EH (cell line): ENCODE measurements at regions not wholly inside any gene's neighbourhood (a gene's known extent, or its start where the extent isn't known, plus 50 kb on each side); places are given as distances from the start of the nearest gene placed in this dataset.

Source experiments
- DNase-seq: peaks from one replicate; pipeline ENCODE4 v3.0.0-alpha.2; 2015; ENCODE audit warnings: low read depth

DNA sequence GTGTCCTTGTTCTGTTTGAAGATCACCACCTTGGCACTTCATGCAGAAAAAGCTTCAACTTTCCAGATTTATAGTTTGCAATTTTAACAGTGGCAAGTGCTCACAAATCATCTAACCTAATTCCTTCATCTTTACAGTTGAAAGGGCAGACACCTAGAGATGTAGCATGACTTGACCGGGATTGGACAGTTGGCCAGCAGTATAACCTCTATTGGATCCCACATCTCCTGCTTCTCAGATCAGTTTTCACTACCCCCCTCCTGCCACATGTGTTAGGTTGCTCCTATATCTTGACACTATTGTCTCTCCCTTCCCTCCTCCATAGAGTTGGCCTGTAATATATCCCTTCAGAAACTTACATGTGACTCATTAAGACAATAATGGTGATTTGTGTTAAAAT is 206.0 kb upstream of the SEMA6D start:
- no peak for DNase-seq

DNA sequence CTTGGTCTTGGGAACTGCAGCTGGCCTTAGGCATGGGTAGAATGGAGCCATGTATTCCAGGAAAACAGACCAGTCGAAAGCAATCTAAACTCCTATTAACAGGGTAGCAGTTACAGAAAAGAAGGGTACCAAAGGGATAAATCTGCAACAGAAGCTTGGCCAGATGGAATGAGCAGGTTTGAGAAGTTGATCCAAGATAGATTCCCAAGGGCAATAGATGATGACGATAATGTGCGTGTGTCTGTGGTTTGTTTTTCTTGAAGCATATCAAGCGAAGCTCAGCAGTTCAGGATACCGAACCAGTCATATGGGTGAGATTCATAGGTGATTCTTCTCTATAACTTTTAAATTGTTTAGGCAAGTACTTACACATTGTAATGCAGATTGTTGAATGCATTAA is 203.8 kb upstream of the SEMA6D start:
- DNase-seq = no peak

DNA sequence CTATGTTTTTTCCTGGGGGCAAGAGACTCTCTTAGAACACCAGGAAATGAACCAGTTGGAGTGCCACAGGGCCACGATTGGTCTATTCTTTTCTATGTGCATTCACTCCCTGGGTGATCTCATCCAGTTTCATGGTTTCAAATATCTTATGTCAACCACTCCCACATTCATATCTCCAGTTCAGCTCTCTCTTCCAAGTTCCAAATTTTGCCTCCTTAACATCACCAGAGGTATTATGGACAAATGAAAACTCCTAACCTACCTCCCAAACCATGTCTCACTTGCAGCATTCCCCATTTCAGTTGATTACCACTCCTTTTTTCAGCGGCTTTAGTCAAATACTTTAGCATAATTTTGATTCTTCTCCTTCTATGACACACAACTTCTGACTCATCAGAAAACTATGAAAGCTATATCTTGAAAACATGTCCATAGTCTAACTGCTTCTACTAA is 203.1 kb upstream of the SEMA6D start:
- DNase-seq = peak; percentile 75

DNA sequence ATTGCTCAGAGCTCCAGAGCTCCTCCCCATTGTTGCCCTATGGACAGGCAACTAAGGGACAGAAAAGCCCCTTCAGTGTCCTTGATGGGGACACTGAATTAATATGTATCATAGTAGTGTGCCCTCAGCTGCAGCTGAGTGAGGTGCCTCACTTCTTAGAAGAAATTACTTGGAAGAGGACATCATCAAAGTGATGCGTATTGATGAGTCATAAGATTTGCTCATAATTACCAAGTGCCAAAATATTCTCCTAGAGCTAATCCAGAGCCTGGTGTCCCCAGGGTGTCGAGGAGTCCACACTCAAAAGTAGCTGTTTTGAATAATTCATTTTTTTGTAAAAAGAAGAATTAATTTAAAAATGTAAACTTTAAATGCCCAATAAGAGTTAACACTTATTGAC is 200.7 kb upstream of the SEMA6D start:
- DNase-seq = peak; percentile 30

DNA sequence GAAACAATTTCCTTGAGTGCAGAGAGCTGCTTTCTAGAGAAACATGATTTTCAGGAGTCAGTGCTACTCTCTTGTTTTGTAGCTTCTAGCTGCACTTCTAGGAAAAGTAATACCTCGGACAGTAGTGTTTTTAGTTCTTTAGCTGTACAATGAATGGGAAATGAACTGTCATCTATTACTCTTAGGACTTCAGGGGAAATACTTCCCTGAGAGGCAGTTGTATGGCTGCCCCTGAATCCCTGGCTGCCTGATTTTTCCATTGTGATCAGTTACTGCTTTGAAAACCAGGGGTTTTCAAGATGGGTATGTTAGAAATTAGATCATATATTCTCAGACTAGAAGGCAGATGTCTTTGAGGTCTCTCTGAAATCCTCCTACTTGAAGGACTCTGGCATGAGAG is 200.3 kb upstream of the SEMA6D start:
- no peak for DNase-seq

DNA sequence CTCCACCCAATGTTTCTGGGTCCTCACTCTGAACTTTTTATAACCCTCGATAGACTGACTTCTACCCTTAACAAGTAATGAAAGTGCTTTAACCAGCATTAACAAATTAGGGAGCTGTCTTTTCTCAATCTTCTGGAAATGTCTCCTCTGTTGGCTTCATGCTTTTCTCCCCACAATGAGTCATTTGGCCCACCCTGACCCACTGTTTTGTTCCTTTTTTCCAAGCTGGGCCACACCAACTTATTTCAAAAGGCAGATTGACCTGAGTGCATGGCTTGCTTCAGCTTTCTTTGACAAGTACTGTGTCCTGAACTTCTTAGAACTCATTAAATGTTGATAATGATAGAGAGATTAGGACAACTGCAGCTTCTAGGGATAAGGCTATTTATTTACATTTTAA is 199.6 kb upstream of the SEMA6D start:
- DNase-seq = no peak

DNA sequence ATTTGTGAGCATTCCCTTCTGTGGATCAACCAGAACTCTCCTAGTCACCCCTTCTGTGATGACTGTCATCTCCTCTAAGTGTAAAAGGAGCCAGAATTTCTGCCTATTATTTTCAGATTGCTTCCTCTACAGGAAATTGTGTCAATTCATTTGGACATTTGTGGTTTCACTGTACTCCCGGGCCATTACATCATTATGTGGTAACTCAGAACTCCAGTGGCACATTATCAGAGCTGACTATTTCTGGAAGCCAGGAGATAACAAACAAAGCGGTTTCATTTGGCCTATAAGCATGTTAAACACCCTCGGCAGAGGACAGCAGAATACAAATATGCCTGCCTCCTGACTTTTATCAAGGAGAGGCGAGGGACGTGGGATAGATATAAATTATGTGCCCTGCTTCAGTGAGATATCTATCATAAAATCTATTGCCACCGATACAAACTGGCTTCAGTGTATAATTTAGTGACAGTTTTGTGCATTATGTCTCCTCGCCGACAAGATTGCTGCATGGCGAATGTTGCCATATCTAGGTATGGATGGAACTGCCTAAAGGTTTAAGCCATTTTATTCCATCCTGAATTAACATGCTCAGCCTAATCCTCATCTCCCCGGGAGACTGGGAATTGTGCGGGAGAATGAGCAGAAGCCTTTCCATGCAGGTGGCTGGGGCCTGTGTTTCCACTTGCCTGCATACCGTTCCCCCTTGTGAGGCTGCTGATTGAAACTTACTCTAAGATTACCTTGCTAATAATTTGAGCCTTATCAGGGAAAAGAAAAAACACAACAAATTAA is 193.4 kb upstream of the SEMA6D start:
- DNase-seq = peak; percentile 45

DNA sequence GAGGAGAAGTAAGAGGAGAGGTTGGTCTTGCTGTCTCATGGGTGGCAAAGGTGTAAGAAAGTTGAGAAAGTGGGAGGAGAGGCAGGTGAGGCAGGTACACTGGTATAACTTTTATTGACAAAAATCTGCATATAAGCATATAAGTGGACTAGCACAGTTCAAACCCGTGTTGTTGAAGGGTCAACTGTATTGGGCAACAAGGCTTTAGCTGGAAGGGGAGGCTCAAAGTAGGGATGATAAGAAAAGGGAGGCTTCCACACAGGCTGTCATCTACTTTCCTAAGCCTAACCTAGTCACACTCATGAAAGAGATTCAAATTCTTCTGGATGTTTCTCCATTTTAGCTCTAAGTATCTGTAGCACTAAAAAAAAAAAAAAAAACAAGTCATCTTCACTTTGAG is 188.1 kb upstream of the SEMA6D start:
- DNase-seq = no peak

DNA sequence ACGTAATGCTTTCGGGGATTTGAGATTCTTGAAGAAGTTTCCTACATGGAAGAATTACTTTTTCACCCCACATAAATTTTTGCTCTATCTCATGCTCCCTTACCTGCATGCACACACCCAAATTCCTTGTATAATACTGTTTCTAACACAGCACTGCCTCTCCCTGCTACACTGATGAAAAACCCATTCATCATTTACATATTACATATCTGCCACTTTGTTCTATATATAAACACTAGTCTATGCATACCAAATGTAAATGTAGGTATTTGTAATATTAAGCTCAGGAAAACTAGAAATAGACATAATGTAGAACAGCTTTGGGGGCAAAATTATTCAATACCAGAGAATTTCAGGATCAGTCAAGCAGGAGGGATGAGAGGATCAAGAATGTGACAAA is 182.6 kb upstream of the SEMA6D start:
- DNase-seq = no peak

DNA sequence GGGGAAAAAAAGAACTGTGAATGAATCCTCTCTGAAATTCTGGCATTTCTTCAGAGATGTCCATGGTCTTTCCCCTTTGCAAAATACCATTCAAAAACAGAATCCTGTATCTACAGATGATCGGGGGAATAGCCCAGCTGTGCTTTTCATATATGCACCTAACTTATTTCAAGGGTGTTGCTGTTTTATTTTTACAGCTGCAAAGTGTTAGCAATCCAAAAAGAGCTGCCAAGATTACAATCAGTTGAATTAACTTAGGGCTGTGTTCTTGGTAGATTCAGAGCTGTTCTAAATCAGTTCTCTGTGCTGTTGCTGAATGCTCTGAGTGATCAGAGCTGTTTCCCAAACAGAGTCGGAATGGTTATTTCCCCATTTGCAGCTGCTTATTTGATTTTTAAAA is 175.7 kb upstream of the SEMA6D start:
- DNase-seq = no peak

DNA sequence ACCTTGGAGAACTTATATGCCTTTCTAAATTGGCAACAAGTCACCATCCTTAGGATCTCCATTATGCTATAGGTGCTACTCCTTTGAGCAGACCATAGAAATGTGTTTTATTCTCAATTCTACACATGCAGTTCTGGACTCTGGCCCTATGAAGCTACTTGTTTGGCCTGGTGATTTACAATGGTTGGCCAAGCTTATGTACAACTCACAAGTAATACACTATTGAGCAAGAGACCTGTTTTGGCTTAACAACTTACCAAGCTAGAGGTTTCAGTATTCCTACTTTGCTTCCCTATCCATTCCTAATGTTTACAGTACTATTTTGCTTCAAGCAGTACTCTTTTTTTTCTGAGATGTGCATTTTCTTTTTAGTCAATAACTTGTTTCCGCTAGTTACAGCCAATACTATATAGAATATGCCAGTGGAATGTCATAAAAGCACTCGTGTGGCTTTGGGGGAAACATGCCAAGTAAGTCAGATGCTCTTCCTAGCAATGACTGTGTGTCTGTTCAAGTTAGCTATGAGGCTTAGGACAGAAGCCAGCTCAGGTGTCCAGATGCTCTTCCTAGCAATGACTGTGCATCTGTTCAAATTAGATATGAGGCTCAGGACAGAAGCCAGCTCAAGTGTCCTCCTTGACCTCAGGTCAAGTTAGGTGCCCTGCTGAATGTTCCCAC is 174.9 kb upstream of the SEMA6D start:
- no peak for DNase-seq

DNA sequence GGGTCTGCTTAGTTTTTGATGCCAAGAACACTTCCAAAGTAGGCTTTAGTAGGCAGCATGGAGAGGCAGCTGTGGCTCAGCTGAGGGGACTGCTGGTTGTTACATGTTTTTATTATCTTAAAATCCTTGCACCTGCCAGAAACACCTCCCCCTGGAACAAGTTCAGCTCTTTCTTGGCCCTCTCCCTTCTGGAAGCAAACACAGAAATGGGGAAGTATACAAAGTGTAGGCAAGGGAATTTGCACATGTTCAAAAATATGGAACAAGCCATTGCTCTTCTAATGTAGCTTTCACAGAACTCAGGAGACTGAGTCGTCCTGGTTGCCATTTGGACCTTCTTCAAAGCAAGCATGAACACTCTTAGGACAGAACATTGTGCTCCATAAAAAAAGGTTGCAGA is 169.1 kb upstream of the SEMA6D start:
- no peak for DNase-seq

DNA sequence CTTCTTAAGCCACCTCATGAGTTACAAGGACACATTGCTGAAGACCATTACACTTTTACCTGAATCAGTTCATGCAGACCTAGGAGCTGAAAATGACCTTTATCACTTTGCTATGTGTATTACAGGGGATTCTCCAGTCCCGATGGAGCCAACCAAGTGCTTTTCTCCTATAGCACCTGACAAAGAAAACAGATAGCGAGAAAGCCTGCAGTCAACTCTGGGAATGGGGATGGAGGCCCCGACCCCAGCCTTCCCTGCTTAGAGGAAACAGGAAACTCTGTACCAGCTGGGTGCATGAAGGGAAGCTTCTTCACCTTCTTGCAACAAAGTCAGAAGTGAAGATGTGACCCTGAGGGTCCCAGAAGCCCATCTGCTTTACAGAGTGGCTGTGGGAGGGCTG is 168.3 kb upstream of the SEMA6D start:
- no peak for DNase-seq

DNA sequence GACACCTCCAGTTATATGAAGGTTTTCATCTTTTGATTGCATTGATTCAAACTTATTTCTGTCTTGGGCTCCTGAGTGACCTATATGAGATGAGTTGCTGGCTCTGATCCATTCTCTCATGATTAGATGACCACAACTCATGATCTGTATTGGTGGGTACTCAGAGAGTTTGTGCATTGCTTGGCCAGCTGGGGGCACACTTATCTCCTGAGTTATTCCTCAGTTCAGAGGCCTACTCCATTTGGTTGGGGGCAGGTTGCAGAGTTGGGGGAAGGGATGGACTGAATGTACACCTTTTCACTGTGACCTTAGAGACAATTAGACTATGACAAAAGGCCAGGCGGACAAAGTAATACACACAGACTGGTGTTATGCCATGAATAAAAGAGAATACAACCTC is 166.2 kb upstream of the SEMA6D start:
- DNase-seq = no peak

DNA sequence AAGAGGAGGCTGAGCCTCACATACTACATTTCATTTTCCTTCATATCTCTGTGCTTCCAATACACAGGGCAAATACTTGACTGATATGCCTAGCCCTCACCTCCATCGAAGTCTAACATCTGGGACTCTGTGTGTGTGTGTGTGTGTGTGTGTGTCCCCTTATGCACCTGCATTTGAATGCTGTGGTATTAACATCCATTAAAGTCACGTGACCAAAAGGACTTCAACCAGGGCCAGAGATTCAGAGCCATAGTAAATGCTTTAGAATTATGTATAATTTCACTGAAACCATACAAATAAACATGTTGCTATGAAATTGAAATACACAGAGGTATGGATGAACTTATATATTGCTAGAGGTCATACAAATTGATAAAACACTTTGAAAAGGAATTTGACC is 165.8 kb upstream of the SEMA6D start:
- DNase-seq = no peak

DNA sequence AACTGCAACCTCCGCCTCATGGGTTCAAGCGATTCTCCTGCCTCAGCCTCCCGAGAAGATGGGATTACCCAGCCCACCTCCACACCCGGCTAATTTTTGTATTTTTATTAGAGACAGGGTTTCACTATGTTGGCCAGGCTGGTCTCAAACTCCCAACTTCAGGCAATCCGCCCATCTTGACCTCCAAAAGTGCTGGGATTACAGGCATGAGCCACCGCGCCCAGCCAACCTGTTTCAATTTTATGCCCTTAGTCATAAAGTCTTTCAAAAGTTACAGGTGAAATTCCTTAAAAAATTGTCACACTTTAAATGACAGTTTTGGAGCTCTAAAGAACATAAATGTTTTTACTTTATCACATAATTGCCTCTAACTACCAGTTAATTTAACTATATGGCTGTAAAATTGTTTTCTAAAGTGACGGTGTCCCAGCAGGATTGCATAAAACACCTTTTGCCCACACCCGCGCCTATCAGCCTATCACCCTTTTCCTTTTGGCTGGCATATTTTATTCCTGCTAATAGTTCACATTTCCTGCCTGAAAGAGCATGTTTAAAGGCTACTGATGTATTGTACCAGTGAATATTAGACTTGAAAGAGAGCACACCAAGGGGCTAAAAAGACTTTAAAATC is 164.2 kb upstream of the SEMA6D start:
- no peak for DNase-seq

DNA sequence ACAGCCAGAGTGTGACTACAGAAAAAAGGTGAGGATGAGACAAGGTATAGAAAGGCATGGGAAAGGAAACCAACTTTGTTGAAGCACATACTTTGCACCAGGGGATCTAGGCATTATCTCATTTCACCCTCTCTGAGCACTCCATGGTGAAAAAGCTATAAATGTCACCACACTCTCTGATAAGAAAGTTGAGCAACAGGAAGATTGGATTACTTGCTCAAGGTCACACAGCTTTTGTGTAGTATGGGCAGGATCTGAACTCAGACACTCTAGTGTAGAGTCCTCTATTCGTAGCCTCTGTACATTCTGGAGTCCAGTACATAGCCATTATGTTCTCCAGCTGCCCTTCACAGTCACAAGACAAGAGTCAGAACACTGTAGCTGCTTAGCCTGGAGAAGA is 163.4 kb upstream of the SEMA6D start:
- DNase-seq = no peak

DNA sequence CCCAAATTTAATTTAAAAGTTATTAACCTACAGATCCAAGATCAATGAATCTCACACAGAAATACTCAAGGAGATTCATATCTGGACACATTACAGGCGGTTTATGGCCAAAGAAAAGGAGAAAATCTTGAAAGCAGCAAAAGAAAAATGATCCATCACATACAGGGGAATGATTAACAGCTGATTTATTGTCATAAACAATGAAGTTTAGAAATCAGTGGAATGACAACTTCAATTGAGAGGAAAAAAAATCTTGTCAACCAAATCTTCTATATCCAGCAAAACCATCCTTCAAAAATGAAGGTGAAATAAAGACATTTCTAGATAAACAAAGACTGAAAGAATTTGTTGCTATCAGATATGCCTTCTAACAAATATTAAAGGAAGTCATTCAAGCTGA is 156.2 kb upstream of the SEMA6D start:
- DNase-seq = no peak

DNA sequence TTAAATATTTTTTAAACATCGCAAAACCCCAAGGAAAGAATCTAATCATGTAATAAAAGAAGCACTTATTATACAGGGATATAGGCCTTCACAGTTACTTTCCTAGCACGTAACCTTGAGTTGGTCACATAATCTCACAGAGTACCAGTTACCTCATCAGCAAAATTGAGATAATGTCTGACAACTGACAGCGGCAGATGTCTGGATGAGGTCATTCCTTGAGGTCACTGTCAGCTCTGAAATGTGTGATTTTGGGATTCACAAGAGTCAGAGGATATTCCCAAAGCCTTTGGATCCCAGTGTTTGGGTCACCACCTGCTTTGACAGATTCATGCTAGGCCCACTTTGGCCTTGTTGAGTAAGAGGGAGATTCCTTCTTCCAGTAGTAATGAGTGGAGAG is 151.4 kb upstream of the SEMA6D start:
- DNase-seq = no peak

DNA sequence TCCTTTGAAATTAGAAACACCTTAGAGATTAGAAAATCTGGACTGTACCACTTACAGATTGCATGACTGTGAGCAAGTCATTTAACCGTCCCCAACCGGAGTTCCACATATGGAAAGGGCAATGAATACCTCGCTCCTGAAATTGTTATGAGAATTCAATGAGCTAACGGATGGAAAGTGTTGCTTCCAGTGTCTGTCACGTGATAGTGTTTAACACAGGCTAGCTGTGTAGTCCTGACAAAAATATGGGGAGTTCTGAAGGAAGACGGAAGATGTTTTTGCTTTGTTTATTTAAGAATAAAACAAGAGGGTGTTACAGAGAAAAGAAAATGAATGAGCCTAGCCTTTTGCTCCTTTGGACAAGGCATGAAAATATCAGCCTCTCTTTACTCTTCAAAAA is 150.7 kb upstream of the SEMA6D start:
- DNase-seq = no peak

DNA sequence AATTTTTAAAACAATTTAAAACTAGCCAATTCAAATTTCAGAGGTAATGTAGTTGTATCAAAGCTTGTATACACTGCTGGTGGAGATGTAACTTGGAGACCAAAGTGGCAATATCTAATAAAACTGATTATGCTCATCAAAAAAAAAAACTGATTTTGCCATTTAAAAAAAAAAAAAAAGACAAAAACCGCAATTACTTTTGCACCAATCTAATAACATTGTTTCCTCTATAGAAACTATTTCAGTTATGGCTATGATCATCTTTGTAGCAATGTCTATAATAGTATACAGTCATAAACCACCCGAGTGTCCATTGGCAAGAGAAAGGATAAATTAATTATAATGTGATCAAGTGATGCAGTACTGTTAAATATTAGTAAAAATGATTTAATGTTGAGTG is 149.3 kb upstream of the SEMA6D start:
- DNase-seq = no peak

DNA sequence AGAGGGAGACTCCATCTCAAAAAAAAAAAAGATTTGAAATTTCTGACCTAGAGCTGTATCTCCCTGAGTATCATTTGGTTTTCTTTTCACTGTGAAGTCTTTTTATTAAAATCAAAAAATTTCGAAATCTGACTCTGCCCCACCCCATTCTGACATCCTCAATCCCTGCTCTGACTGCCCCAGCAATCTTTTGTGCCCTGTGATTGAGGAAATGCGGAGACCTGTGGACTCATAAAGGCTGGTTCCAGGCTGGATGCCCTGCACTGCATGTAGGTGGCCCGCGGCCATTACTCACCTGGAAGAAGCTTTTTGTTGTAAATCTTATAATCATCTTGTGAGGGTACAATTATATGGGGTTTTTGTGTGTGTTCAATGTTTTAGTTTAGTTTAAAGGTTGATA is 147.3 kb upstream of the SEMA6D start:
- no peak for DNase-seq

DNA sequence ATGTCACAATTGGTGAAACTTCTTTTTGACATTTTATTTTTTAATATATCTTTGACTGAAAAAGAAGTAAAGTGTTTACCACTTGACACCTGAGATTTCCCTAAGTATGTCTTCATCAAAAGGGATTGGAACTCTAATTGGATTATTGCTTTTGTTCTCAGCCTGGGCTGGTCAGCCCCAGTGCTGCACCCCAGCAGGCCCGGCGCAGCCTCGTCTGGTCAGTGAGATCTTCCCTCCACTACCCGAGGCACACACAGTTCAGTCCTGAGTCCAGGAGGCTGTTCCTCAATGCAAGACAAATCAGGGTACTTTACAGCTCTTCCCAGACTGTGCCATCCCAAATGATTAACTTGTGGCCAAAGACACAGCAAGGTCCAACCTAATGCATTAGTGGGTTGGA is 146.9 kb upstream of the SEMA6D start:
- no peak for DNase-seq
